ENCODE measurements at regions not wholly inside any gene's neighbourhood (a gene's known extent, or its start where the extent isn't known, plus 50 kb on each side); places are given as distances from the start of the nearest gene placed in this dataset.

DNA sequence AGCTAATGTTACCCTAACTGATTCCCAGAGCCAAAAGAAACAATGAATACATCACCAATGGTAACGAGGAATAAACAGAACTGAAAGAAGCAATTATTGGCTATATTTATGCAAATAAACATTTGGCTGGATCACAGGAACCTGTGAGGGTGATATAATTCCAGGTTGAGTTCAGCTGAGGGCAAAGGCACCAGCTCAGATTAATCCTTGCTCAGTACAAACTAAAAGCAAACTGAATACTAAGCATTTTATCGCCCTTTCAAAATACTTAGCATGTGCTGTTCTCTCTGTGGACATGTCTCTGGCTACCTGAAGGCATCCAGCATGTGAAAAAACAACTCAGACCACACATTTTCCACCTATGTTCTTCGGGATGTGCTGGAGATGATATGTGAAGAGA lies 791.7 kb downstream of the METTL4 start:
- WGBS (ENCODE audit: low lambda C conversion rate) = 0% methylated on average over 3 of the region's 3 CpGs
- no peak for DNase-seq

DNA sequence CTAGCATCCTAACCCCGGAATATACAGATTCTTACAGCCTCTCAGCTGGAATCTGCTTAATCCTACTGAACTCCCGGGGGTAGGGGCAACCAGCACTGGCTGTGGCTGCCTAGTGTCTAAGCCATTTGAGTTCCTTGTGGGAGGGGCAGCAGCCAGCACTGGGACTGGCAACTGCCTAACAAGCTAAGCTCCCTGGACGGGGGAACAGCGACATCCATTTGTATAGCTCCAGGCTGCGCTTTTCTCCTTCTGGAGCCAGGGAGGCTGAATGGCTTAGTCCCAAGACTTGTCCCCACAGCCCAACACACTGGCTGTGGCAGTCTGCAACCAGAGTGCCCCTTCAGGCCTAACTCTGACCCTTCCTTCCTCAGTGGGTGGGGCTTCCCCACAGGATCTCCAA lies 787.2 kb downstream of the METTL4 start:
- CTCF ChIA-PET = no interaction called here
- Histone ChIP-seq H3K9me3 (no peaks in the 10 kb centered on the region), H3K4me2 (no peak overlapping the region), H3K9ac (no peak overlapping the region), H4K20me1 (ENCODE audit: insufficient read depth) (no peaks in the 10 kb centered on the region), H3K4me1 (ENCODE audit: control insufficient read depth in 1 of 2, insufficient read depth in 2 of 2, low read depth in 1 of 2, low read length in 1 of 2) (no peaks in the 10 kb centered on the region), H3K36me3 (replicated peaks in 1 of 2; ENCODE audit: control insufficient read depth in 1 of 2, insufficient read depth in 2 of 2, low read length in 1 of 2) (no peaks in the 10 kb centered on the region), H3K79me2 (ENCODE audit: insufficient read depth) (no peaks in the 10 kb centered on the region), H3K9me2 (no peaks in the 10 kb centered on the region), H3K4me3 (ENCODE audit: low read depth in 2 of 2, low read length in 1 of 2) (no peak overlapping the region), H3K27me3 (ENCODE audit: insufficient read depth) (no peaks in the 10 kb centered on the region), H3F3A (replicated peaks; ENCODE audit: insufficient read depth) (no peaks in the 10 kb centered on the region), H3K27ac (ENCODE audit: low read depth in 2 of 2, low read length in 1 of 2) (no peak overlapping the region), H2AFZ (ENCODE audit: low read depth) (no peak overlapping the region)
- no peak for DNase-seq
- POLR2A ChIA-PET = no interaction called here
- WGBS (ENCODE audit: low lambda C conversion rate) = 7% methylated on average over 5 of the region's 5 CpGs
- TF ChIP-seq, protein P1, sequence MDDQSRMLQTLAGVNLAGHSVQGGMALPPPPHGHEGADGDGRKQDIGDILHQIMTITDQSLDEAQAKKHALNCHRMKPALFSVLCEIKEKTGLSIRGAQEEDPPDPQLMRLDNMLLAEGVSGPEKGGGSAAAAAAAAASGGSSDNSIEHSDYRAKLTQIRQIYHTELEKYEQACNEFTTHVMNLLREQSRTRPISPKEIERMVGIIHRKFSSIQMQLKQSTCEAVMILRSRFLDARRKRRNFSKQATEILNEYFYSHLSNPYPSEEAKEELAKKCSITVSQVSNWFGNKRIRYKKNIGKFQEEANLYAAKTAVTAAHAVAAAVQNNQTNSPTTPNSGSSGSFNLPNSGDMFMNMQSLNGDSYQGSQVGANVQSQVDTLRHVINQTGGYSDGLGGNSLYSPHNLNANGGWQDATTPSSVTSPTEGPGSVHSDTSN (IDR thresholded peaks at IDR 0.05) = no peak
- TF ChIP-seq GATA2 (CRISPR knock-in tag; IDR thresholded peaks at IDR 0.05) (no peak), TAF1 (IDR thresholded peaks at IDR 0.05; ENCODE audit: borderline replicate concordance, low read depth, low read length) (no peak), EP300 (IDR thresholded peaks at IDR 0.05; ENCODE audit: borderline replicate concordance in 1 of 2, low read depth in 1 of 2, low read length in 1 of 2) (no peak), MXI1 (IDR thresholded peaks at IDR 0.05; ENCODE audit: low read depth, low read length) (no peak), TCF12 (IDR thresholded peaks at IDR 0.05) (no peak), FOXM1 (IDR thresholded peaks at IDR 0.05; ENCODE audit: low read depth) (no peak), YY1 (IDR thresholded peaks at IDR 0.05; ENCODE audit: low read depth) (no peak), NFIC (IDR thresholded peaks at IDR 0.05; ENCODE audit: borderline replicate concordance) (no peak), CHD2 (IDR thresholded peaks at IDR 0.05; ENCODE audit: low read length, partially characterized antibody) (no peak)
- TF ChIP-seq, protein P2, sequence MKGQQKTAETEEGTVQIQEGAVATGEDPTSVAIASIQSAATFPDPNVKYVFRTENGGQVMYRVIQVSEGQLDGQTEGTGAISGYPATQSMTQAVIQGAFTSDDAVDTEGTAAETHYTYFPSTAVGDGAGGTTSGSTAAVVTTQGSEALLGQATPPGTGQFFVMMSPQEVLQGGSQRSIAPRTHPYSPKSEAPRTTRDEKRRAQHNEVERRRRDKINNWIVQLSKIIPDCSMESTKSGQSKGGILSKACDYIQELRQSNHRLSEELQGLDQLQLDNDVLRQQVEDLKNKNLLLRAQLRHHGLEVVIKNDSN (IDR thresholded peaks at IDR 0.05; ENCODE audit: borderline replicate concordance, low read depth) = no peak
- TF ChIP-seq, protein P3, sequence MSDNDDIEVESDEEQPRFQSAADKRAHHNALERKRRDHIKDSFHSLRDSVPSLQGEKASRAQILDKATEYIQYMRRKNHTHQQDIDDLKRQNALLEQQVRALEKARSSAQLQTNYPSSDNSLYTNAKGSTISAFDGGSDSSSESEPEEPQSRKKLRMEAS (IDR thresholded peaks at IDR 0.05; ENCODE audit: low read depth) = no peak
- TF ChIP-seq, protein P4, sequence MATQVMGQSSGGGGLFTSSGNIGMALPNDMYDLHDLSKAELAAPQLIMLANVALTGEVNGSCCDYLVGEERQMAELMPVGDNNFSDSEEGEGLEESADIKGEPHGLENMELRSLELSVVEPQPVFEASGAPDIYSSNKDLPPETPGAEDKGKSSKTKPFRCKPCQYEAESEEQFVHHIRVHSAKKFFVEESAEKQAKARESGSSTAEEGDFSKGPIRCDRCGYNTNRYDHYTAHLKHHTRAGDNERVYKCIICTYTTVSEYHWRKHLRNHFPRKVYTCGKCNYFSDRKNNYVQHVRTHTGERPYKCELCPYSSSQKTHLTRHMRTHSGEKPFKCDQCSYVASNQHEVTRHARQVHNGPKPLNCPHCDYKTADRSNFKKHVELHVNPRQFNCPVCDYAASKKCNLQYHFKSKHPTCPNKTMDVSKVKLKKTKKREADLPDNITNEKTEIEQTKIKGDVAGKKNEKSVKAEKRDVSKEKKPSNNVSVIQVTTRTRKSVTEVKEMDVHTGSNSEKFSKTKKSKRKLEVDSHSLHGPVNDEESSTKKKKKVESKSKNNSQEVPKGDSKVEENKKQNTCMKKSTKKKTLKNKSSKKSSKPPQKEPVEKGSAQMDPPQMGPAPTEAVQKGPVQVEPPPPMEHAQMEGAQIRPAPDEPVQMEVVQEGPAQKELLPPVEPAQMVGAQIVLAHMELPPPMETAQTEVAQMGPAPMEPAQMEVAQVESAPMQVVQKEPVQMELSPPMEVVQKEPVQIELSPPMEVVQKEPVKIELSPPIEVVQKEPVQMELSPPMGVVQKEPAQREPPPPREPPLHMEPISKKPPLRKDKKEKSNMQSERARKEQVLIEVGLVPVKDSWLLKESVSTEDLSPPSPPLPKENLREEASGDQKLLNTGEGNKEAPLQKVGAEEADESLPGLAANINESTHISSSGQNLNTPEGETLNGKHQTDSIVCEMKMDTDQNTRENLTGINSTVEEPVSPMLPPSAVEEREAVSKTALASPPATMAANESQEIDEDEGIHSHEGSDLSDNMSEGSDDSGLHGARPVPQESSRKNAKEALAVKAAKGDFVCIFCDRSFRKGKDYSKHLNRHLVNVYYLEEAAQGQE (IDR thresholded peaks at IDR 0.05; ENCODE audit: low read depth, low read length) = no peak

More for the DNA sequence above, 791.7 kb downstream of the METTL4 start:
- Histone ChIP-seq H3K27me3 (ENCODE audit: insufficient read depth) (no peaks in the 10 kb centered on the region), H3F3A (replicated peaks; ENCODE audit: insufficient read depth) (no peaks in the 10 kb centered on the region), H3K9me2 (no peaks in the 10 kb centered on the region), H3K27ac (ENCODE audit: low read depth in 2 of 2, low read length in 1 of 2) (no peak overlapping the region), H3K4me3 (ENCODE audit: low read depth in 2 of 2, low read length in 1 of 2) (no peak overlapping the region), H3K4me2 (no peak overlapping the region), H3K9ac (no peak overlapping the region), H3K9me3 (no peaks in the 10 kb centered on the region), H3K36me3 (replicated peaks in 1 of 2; ENCODE audit: control insufficient read depth in 1 of 2, insufficient read depth in 2 of 2, low read length in 1 of 2) (no peaks in the 10 kb centered on the region), H2AFZ (ENCODE audit: low read depth) (no peak overlapping the region), H3K4me1 (ENCODE audit: control insufficient read depth in 1 of 2, insufficient read depth in 2 of 2, low read depth in 1 of 2, low read length in 1 of 2) (no peaks in the 10 kb centered on the region), H3K79me2 (ENCODE audit: insufficient read depth) (no peaks in the 10 kb centered on the region), H4K20me1 (ENCODE audit: insufficient read depth) (no peaks in the 10 kb centered on the region)
- CTCF ChIA-PET = no interaction called here
- TF ChIP-seq FOXM1 (IDR thresholded peaks at IDR 0.05; ENCODE audit: low read depth) (no peak), JUND (IDR thresholded peaks at IDR 0.05) (no peak), FOXJ3 (CRISPR knock-in tag; IDR thresholded peaks at IDR 0.05) (no peak), CHD2 (IDR thresholded peaks at IDR 0.05; ENCODE audit: low read length, partially characterized antibody) (no peak)
- TF ChIP-seq, protein P5, sequence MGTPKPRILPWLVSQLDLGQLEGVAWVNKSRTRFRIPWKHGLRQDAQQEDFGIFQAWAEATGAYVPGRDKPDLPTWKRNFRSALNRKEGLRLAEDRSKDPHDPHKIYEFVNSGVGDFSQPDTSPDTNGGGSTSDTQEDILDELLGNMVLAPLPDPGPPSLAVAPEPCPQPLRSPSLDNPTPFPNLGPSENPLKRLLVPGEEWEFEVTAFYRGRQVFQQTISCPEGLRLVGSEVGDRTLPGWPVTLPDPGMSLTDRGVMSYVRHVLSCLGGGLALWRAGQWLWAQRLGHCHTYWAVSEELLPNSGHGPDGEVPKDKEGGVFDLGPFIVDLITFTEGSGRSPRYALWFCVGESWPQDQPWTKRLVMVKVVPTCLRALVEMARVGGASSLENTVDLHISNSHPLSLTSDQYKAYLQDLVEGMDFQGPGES (IDR thresholded peaks at IDR 0.05; ENCODE audit: low read depth, low read length) = no peak
- TF ChIP-seq, protein P2 (IDR thresholded peaks at IDR 0.05; ENCODE audit: borderline replicate concordance, low read depth) = no peak
- TF ChIP-seq, protein P6, sequence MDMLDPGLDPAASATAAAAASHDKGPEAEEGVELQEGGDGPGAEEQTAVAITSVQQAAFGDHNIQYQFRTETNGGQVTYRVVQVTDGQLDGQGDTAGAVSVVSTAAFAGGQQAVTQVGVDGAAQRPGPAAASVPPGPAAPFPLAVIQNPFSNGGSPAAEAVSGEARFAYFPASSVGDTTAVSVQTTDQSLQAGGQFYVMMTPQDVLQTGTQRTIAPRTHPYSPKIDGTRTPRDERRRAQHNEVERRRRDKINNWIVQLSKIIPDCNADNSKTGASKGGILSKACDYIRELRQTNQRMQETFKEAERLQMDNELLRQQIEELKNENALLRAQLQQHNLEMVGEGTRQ (IDR thresholded peaks at IDR 0.05; ENCODE audit: borderline replicate concordance, low read depth, low read length) = no peak
- POLR2A ChIA-PET = no interaction called here

All from SK-N-SH (cell line).